ENCODE measurements at regions not wholly inside any gene's neighbourhood (a gene's known extent, or its start where the extent isn't known, plus 50 kb on each side); places are given as distances from the start of the nearest gene placed in this dataset.

DNA sequence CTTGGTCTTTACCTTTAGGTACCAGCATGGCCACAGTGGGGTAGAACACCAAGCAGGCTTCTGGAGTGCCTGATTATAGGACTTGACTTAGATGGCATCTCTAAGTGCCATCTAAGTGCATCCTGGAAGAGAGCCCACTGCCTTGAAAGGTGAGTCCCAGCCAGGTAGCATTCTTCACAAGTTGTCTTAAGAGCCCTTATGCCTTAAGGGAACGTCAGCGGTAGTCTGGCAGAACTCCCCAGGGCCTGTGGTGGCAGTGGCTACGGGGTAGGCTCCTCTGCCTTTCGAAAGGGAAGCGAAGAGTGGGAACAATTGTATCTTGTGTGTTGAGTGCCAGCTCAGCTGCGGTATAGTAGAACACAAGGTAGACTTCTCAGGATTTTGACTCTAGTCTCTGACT, 549.0 kb downstream of the HS3ST4 start:
- no peak overlapping the region for H3K4me3 Mint-ChIP-seq
- no peak for DNase-seq (ENCODE audit: low spot score)
- no peaks in the 10 kb centered on the region for H3K27me3 Mint-ChIP-seq (ENCODE audit: low read depth)
- TF ChIP-seq, protein P1, sequence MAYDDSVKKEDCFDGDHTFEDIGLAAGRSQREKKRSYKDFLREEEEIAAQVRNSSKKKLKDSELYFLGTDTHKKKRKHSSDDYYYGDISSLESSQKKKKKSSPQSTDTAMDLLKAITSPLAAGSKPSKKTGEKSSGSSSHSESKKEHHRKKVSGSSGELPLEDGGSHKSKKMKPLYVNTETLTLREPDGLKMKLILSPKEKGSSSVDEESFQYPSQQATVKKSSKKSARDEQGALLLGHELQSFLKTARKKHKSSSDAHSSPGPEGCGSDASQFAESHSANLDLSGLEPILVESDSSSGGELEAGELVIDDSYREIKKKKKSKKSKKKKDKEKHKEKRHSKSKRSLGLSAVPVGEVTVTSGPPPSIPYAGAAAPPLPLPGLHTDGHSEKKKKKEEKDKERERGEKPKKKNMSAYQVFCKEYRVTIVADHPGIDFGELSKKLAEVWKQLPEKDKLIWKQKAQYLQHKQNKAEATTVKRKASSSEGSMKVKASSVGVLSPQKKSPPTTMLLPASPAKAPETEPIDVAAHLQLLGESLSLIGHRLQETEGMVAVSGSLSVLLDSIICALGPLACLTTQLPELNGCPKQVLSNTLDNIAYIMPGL (CRISPR knock-in tag; IDR thresholded peaks at IDR 0.05), result no peak
- TF ChIP-seq CREB1 (CRISPR knock-in tag; IDR thresholded peaks at IDR 0.05) (no peak), NR2C2 (CRISPR knock-in tag; IDR thresholded peaks at IDR 0.05) (no peak), NFATC4 (CRISPR knock-in tag; IDR thresholded peaks at IDR 0.05) (no peak), TCF7 (CRISPR knock-in tag; IDR thresholded peaks at IDR 0.05; ENCODE audit: low read depth) (no peak), FOXJ3 (CRISPR knock-in tag; IDR thresholded peaks at IDR 0.05; ENCODE audit: borderline replicate concordance) (no peak), ZNF671 (CRISPR knock-in tag; IDR thresholded peaks at IDR 0.05) (no peak), TEAD4 (CRISPR knock-in tag; IDR thresholded peaks at IDR 0.05) (no peak), JAZF1 (CRISPR knock-in tag; IDR thresholded peaks at IDR 0.05) (no peak), ZNF423 (CRISPR knock-in tag; IDR thresholded peaks at IDR 0.05) (no peak), ZNF219 (CRISPR knock-in tag; IDR thresholded peaks at IDR 0.05; ENCODE audit: borderline replicate concordance) (no peak), CBFB (CRISPR knock-in tag; IDR thresholded peaks at IDR 0.05; ENCODE audit: low read depth) (no peak), RELA (CRISPR knock-in tag; IDR thresholded peaks at IDR 0.05; ENCODE audit: borderline replicate concordance) (no peak), PRRX2 (CRISPR knock-in tag; IDR thresholded peaks at IDR 0.05) (no peak), ATF1 (CRISPR knock-in tag; IDR thresholded peaks at IDR 0.05) (no peak), TEAD1 (CRISPR knock-in tag; IDR thresholded peaks at IDR 0.05) (no peak)
- TF ChIP-seq, protein P2, sequence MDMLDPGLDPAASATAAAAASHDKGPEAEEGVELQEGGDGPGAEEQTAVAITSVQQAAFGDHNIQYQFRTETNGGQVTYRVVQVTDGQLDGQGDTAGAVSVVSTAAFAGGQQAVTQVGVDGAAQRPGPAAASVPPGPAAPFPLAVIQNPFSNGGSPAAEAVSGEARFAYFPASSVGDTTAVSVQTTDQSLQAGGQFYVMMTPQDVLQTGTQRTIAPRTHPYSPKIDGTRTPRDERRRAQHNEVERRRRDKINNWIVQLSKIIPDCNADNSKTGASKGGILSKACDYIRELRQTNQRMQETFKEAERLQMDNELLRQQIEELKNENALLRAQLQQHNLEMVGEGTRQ (CRISPR knock-in tag; IDR thresholded peaks at IDR 0.05), result no peak
- TF ChIP-seq, protein P3, sequence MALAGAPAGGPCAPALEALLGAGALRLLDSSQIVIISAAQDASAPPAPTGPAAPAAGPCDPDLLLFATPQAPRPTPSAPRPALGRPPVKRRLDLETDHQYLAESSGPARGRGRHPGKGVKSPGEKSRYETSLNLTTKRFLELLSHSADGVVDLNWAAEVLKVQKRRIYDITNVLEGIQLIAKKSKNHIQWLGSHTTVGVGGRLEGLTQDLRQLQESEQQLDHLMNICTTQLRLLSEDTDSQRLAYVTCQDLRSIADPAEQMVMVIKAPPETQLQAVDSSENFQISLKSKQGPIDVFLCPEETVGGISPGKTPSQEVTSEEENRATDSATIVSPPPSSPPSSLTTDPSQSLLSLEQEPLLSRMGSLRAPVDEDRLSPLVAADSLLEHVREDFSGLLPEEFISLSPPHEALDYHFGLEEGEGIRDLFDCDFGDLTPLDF (CRISPR knock-in tag; IDR thresholded peaks at IDR 0.05), result no peak
- TF ChIP-seq, protein P4, sequence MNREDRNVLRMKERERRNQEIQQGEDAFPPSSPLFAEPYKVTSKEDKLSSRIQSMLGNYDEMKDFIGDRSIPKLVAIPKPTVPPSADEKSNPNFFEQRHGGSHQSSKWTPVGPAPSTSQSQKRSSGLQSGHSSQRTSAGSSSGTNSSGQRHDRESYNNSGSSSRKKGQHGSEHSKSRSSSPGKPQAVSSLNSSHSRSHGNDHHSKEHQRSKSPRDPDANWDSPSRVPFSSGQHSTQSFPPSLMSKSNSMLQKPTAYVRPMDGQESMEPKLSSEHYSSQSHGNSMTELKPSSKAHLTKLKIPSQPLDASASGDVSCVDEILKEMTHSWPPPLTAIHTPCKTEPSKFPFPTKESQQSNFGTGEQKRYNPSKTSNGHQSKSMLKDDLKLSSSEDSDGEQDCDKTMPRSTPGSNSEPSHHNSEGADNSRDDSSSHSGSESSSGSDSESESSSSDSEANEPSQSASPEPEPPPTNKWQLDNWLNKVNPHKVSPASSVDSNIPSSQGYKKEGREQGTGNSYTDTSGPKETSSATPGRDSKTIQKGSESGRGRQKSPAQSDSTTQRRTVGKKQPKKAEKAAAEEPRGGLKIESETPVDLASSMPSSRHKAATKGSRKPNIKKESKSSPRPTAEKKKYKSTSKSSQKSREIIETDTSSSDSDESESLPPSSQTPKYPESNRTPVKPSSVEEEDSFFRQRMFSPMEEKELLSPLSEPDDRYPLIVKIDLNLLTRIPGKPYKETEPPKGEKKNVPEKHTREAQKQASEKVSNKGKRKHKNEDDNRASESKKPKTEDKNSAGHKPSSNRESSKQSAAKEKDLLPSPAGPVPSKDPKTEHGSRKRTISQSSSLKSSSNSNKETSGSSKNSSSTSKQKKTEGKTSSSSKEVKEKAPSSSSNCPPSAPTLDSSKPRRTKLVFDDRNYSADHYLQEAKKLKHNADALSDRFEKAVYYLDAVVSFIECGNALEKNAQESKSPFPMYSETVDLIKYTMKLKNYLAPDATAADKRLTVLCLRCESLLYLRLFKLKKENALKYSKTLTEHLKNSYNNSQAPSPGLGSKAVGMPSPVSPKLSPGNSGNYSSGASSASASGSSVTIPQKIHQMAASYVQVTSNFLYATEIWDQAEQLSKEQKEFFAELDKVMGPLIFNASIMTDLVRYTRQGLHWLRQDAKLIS (CRISPR knock-in tag; IDR thresholded peaks at IDR 0.05; ENCODE audit: borderline replicate concordance), result no peak
- TF ChIP-seq, protein P5, sequence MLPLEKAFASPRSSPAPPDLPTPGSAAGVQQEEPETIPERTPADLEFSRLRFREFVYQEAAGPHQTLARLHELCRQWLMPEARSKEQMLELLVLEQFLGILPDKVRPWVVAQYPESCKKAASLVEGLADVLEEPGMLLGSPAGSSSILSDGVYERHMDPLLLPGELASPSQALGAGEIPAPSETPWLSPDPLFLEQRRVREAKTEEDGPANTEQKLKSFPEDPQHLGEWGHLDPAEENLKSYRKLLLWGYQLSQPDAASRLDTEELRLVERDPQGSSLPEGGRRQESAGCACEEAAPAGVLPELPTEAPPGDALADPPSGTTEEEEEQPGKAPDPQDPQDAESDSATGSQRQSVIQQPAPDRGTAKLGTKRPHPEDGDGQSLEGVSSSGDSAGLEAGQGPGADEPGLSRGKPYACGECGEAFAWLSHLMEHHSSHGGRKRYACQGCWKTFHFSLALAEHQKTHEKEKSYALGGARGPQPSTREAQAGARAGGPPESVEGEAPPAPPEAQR (CRISPR knock-in tag; IDR thresholded peaks at IDR 0.05), result no peak
- peaks cover 14% of the 10 kb centered on the region for H3K36me3 Mint-ChIP-seq
- H3K27ac Mint-ChIP-seq, result no peak overlapping the region
- no peak for ATAC-seq
- ChIA-PET POLR2A (no interaction called here), CTCF (no interaction called here)
- H3K9me3 Mint-ChIP-seq, result peaks cover 30% of the 10 kb centered on the region
- peaks cover 16% of the 10 kb centered on the region for H3K4me1 Mint-ChIP-seq
